MM.1S (cell line): ENCODE measurements at regions not wholly inside any gene's neighbourhood (a gene's known extent, or its start where the extent isn't known, plus 50 kb on each side); places are given as distances from the start of the nearest gene placed in this dataset.

ENCODE experiments used
- DNase-seq: peaks from one replicate; pipeline ENCODE4 v3.0.0-alpha.2; 2015
- H2AFZ ChIP-seq: fragments of 300-600 bp; sonication (generic); 2 replicates; pipeline ENCODE4 v1.6.0; 2016; ENCODE audit warnings: antibody characterized with exemption, low read length
- H3F3A ChIP-seq: fragments of 300-600 bp; sonication (generic); 2 replicates; pipeline ENCODE4 v1.6.1; 2016; ENCODE audit warnings: mild to moderate bottlenecking, antibody characterized with exemption, low read length, moderate library complexity, mixed read lengths; ENCODE audit not compliant: insufficient read depth
- H3K27ac ChIP-seq: fragments of 300-600 bp; sonication (generic); 2 replicates; pipeline ENCODE4 v1.5.1; 2016; ENCODE audit warnings: mild to moderate bottlenecking, low read length
- H3K27me3 ChIP-seq: fragments of 300-600 bp; sonication (generic); replicated peaks from 2 replicates; pipeline ENCODE4 v1.6.0; 2016; ENCODE audit warnings: low read length; ENCODE audit not compliant: insufficient read depth
- H3K36me3 ChIP-seq: fragments of 300-600 bp; sonication (generic); replicated peaks from 2 replicates; pipeline ENCODE4 v1.6.1; 2016; ENCODE audit warnings: mild to moderate bottlenecking, low read length, mixed read lengths; ENCODE audit not compliant: insufficient read depth
- H3K4me1 ChIP-seq: fragments of 300-600 bp; sonication (generic); 2 replicates; pipeline ENCODE4 v1.6.1; 2016; ENCODE audit warnings: low read length, mixed read lengths
- H3K4me2 ChIP-seq: fragments of 300-600 bp; sonication (generic); 2 replicates; pipeline ENCODE4 v1.6.0; 2016; ENCODE audit warnings: low read depth, low read length
- H3K4me3 ChIP-seq: fragments of 300-600 bp; sonication (generic); 2 replicates; pipeline ENCODE4 v1.5.1; 2016; ENCODE audit warnings: low read length, mixed read lengths
- H3K79me2 ChIP-seq: fragments of 300-600 bp; sonication (generic); 2 replicates; pipeline ENCODE4 v1.6.1; 2016; ENCODE audit warnings: mixed run types, low read length, mixed read lengths
- H3K9ac ChIP-seq: fragments of 300-600 bp; sonication (generic); 2 replicates; pipeline ENCODE4 v1.6.1; 2016; ENCODE audit warnings: low read length, mixed read lengths
- H3K9me2 ChIP-seq: fragments of 300-600 bp; sonication (generic); replicated peaks from 2 replicates; pipeline ENCODE4 v1.6.1; 2016; ENCODE audit warnings: mild to moderate bottlenecking, low read length, mixed read lengths; ENCODE audit not compliant: insufficient read depth
- H3K9me3 ChIP-seq: fragments of 300-600 bp; sonication (generic); replicated peaks from 2 replicates; pipeline ENCODE4 v1.6.1; 2016; ENCODE audit warnings: mild to moderate bottlenecking, low read length, mixed read lengths; ENCODE audit not compliant: insufficient read depth
- H4K20me1 ChIP-seq: fragments of 300-600 bp; sonication (generic); 2 replicates; pipeline ENCODE4 v1.6.1; 2016; ENCODE audit warnings: mild to moderate bottlenecking, low read length, moderate library complexity, mixed read lengths; ENCODE audit not compliant: insufficient read depth
- CTCF ChIP-seq: fragments of 300-600 bp; sonication (generic); IDR thresholded peaks from 2 replicates; pipeline ENCODE4 v1.5.1; 2016; ENCODE audit warnings: antibody characterized with exemption, low read length, mixed read lengths
- EZH2 ChIP-seq: fragments of 300-600 bp; sonication (generic); optimal IDR thresholded peaks from 2 replicates; pipeline ENCODE3; 2017; ENCODE audit warnings: low read depth, mild to moderate bottlenecking, antibody characterized with exemption, low read length, mixed read lengths
- EZH2phosphoT487 ChIP-seq: fragments of 300-600 bp; sonication (generic); IDR thresholded peaks from 2 replicates; pipeline ENCODE4 v1.6.1; 2018; ENCODE audit warnings: antibody characterized with exemption, low read length

- no peaks in the 10 kb centered on the region for H3K27me3 ChIP-seq
- TF ChIP-seq EZH2 (no peak), CTCF (no peak), EZH2phosphoT487 (no peak)
- H3K36me3 ChIP-seq = no peaks in the 10 kb centered on the region
- no peak overlapping the region for H3K4me2 ChIP-seq
- no peak overlapping the region for H2AFZ ChIP-seq
- H3K9me2 ChIP-seq = no peaks in the 10 kb centered on the region
- H3K27ac ChIP-seq = no peak overlapping the region
- H3K9me3 ChIP-seq = no peaks in the 10 kb centered on the region
- no peaks in the 10 kb centered on the region for H4K20me1 ChIP-seq
- H3K9ac ChIP-seq = no peak overlapping the region
- no peaks in the 10 kb centered on the region for H3F3A ChIP-seq
- H3K79me2 ChIP-seq = no peaks in the 10 kb centered on the region
- H3K4me3 ChIP-seq = no peak overlapping the region
- H3K4me1 ChIP-seq = no peaks in the 10 kb centered on the region
- no peak for DNase-seq
Observed at GRCh38 chr20:22878166-22878565, 156.9 kb upstream of the SSTR4 start.

GRCh38 chr20:22880277-22880676 is 154.8 kb upstream of the SSTR4 start:
- Histone ChIP-seq H3K4me2 (no peak overlapping the region), H3K4me3 (no peak overlapping the region), H3K9me2 (no peaks in the 10 kb centered on the region), H3K9ac (no peak overlapping the region), H3F3A (no peaks in the 10 kb centered on the region), H3K27me3 (no peaks in the 10 kb centered on the region), H4K20me1 (no peaks in the 10 kb centered on the region), H2AFZ (no peak overlapping the region), H3K79me2 (no peaks in the 10 kb centered on the region), H3K36me3 (no peaks in the 10 kb centered on the region), H3K9me3 (no peaks in the 10 kb centered on the region), H3K27ac (no peak overlapping the region), H3K4me1 (no peaks in the 10 kb centered on the region)
- DNase-seq = no peak
- TF ChIP-seq EZH2 = no peak
- no peak for TF ChIP-seq CTCF
- TF ChIP-seq EZH2phosphoT487 = no peak

- Histone ChIP-seq H2AFZ (no peak overlapping the region), H3K27me3 (no peaks in the 10 kb centered on the region), H3K9me3 (no peaks in the 10 kb centered on the region), H3K4me1 (no peaks in the 10 kb centered on the region), H3K36me3 (no peaks in the 10 kb centered on the region), H3K4me2 (no peak overlapping the region), H3K79me2 (no peaks in the 10 kb centered on the region), H3F3A (no peaks in the 10 kb centered on the region), H3K4me3 (no peak overlapping the region), H4K20me1 (no peaks in the 10 kb centered on the region), H3K27ac (no peak overlapping the region), H3K9me2 (no peaks in the 10 kb centered on the region), H3K9ac (no peak overlapping the region)
- TF ChIP-seq EZH2 = no peak
- TF ChIP-seq CTCF = no peak
- no peak for TF ChIP-seq EZH2phosphoT487
- DNase-seq = no peak
Observed at GRCh38 chr20:22887796-22888195, 147.3 kb upstream of the SSTR4 start.
